Spleen (tissue), 7 donors: ENCODE measurements at regions not wholly inside any gene's neighbourhood (a gene's known extent, or its start where the extent isn't known, plus 50 kb on each side); places are given as distances from the start of the nearest gene placed in this dataset.
"Not testable (repeated sequence)": the region's sequence is repeated elsewhere in the genome, so short reads cannot be mapped to it uniquely, and the experiment has no call there.

Experiments used
- POLR2AphosphoS5 ChIP-seq, 3 donors: sonication (generic); formaldehyde crosslinking; IDR thresholded peaks; one replicate each; pipeline ENCODE4 v1.5.1; 2017; ENCODE audit warnings: antibody characterized with exemption in 3 of 3
- TF ChIP-seq, protein P1 (sequence below), 11 experiments: fragments of 200-600 bp in 7 of 11; fragments of 450-650 bp in 4 of 11; sonication (generic) in 4 of 11; IDR thresholded peaks in 8 of 11; conservative IDR thresholded peaks in 3 of 11; 1 replicate in 7 of 11; 2 replicates in 4 of 11; pipeline versions ENCODE4 v1.4.0 to v1.8.0; 2016 to 2021; ENCODE audit warnings: antibody characterized with exemption in 11 of 11, inconsistent platforms in 4 of 11, mild to moderate bottlenecking in 1 of 11
- donor health status: DM: no; HTN: no; CAD: no; lungs with moderate emphysema.
- donor health status: DM: no; HTN: no; CAD: no.
- donor health status: DM: no; HTN: no; CAD: no.

- not testable (repeated sequence) for TF ChIP-seq POLR2AphosphoS5 (IDR thresholded peaks at IDR 0.05)
- TF ChIP-seq, protein P1, sequence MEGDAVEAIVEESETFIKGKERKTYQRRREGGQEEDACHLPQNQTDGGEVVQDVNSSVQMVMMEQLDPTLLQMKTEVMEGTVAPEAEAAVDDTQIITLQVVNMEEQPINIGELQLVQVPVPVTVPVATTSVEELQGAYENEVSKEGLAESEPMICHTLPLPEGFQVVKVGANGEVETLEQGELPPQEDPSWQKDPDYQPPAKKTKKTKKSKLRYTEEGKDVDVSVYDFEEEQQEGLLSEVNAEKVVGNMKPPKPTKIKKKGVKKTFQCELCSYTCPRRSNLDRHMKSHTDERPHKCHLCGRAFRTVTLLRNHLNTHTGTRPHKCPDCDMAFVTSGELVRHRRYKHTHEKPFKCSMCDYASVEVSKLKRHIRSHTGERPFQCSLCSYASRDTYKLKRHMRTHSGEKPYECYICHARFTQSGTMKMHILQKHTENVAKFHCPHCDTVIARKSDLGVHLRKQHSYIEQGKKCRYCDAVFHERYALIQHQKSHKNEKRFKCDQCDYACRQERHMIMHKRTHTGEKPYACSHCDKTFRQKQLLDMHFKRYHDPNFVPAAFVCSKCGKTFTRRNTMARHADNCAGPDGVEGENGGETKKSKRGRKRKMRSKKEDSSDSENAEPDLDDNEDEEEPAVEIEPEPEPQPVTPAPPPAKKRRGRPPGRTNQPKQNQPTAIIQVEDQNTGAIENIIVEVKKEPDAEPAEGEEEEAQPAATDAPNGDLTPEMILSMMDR (IDR thresholded peaks at IDR 0.05 in 8 of 11, conservative IDR thresholded peaks at IDR 0.05 in 3 of 11), result not testable (repeated sequence)
Measured at GRCh38 chr5:130294798-130295197, 390.5 kb downstream of the CHSY3 start.
